ENCODE measurements at regions not wholly inside any gene's neighbourhood (a gene's known extent, or its start where the extent isn't known, plus 50 kb on each side); places are given as distances from the start of the nearest gene placed in this dataset.

GRCh38 chr3:13171704-13172643 is 98.7 kb upstream of the IQSEC1 start:
- no peak overlapping the region for H3K4me3 ChIP-seq (ENCODE audit: low read depth, low read length)
- TF ChIP-seq, protein P1, sequence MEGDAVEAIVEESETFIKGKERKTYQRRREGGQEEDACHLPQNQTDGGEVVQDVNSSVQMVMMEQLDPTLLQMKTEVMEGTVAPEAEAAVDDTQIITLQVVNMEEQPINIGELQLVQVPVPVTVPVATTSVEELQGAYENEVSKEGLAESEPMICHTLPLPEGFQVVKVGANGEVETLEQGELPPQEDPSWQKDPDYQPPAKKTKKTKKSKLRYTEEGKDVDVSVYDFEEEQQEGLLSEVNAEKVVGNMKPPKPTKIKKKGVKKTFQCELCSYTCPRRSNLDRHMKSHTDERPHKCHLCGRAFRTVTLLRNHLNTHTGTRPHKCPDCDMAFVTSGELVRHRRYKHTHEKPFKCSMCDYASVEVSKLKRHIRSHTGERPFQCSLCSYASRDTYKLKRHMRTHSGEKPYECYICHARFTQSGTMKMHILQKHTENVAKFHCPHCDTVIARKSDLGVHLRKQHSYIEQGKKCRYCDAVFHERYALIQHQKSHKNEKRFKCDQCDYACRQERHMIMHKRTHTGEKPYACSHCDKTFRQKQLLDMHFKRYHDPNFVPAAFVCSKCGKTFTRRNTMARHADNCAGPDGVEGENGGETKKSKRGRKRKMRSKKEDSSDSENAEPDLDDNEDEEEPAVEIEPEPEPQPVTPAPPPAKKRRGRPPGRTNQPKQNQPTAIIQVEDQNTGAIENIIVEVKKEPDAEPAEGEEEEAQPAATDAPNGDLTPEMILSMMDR (IDR thresholded peaks at IDR 0.05; ENCODE audit: borderline replicate concordance, insufficient read depth, low read depth, low read length): no peak

DNA sequence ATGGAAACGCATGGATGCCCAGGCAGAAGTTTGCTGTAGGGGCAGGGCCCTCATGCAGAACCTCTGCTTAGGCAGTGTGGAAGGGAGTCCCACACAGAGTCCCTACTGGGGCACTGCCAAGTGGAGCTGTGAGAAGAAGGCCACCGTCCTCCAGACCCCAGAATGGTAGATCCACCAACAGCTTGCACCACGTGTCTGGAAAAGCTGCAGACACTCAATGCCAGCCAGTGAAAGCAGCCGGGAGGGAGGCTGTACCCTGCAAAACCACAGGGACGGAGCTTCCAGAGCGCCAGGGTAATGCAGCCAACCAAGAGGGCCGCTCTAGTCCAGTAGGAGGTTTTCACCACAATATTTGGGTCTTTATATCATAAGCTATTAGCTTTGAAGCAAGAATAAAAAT is 97.1 kb upstream of the IQSEC1 start:
- no peak overlapping the region for H3K4me3 ChIP-seq (ENCODE audit: low read depth, low read length)
- TF ChIP-seq, protein P1 (IDR thresholded peaks at IDR 0.05; ENCODE audit: borderline replicate concordance, insufficient read depth, low read depth, low read length): no peak

GRCh38 chr3:13168391-13168790 is 95.2 kb upstream of the IQSEC1 start:
- no peak overlapping the region for H3K4me3 ChIP-seq (ENCODE audit: low read depth, low read length)
- TF ChIP-seq, protein P1 (IDR thresholded peaks at IDR 0.05; ENCODE audit: borderline replicate concordance, insufficient read depth, low read depth, low read length): no peak

DNA sequence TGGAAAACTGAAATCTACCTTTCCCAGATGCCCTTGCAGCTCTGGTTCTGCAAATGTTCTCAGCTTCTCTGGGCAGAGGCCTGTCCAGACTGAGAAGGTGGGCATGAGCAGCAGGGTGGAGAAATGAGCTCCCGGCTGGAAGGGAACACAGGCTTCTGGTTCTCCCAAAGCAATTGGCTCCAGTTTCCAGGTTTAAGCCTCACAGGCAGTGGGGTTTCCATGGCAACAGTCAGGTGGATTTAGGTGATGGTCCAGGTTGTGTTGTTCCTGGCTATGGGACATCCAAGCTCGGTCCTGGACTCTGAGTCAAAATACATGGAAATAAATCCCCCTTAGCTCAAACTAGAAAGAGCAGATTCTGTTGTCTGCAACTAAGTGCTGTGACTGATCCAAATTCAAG is 94.6 kb upstream of the IQSEC1 start:
- H3K4me3 ChIP-seq (ENCODE audit: low read depth, low read length): no peak overlapping the region
- TF ChIP-seq, protein P1 (IDR thresholded peaks at IDR 0.05; ENCODE audit: borderline replicate concordance, insufficient read depth, low read depth, low read length): no peak

DNA sequence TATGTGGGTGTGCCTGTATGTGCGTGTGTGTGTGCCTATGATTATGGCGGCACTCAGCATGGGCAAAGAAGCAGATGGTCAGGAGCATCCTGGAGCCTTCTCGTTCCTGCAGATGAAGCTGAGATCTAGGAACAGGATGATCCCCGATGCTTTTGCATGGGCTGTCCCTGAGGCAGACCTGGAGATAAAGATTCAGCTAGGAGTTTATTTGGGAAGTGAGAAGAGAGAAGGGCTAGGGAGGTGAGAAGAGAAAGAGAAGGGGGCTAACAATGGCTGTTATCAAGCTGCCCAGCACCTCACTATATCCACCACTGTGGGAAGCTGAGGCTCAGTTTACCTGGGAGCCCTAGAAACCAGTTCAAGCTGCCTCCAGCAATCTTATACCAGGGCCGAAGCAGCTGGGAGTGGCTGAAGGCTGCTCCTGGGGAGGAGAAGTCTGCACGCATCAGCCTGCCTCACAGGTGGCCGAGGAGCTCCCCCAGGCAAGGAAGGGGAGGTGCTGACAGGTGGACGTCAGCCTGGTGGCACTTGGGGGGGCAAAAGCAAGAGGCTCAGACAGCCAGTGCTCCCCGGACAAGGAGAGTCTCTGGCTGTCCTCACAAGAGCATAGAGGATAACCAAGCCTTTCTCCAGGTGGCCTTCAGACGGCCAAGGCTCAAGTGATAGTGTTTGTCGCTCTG is 94.0 kb upstream of the IQSEC1 start:
- no peak overlapping the region for H3K4me3 ChIP-seq (ENCODE audit: low read depth, low read length)
- TF ChIP-seq, protein P1 (IDR thresholded peaks at IDR 0.05; ENCODE audit: borderline replicate concordance, insufficient read depth, low read depth, low read length): no peak

DNA sequence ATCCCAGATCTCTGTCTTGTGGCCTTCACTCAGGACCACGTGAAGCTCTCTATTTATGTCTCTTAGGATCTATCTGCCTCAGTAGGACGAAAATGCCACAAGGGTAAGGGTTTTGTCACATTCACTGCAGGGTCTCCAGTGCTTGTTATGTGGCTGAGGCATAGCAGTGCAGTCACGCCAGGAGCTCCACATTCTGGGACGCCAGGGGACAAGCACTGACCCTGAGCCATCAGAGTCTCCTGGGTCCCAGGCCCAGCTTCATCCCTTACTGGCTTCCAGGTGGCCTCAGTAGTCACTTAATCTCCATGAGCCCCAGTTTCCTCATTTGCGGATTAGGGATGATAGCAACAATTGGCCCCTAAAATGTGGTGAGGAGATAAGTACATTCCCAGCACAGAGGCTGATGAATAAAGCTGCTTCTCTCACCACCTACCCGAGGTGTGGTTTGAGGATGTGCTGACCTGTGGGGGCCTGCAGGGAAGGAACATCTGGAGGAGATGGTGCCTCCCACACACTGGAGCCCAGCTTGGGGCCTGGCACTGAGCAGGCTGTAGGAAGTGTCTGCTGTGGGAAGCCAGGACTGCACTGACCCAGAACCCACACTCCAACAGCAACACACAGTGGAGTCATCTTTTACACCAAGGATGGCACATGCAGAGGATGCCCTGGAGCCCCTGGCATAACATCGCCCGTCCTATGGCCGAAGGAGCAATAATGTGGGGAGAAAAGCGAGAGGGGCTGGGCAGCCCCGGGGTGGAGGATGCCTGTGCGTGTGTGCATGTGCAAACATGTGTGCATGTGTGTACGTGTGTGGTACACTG is 93.2 kb upstream of the IQSEC1 start:
- TF ChIP-seq, protein P1 (IDR thresholded peaks at IDR 0.05; ENCODE audit: borderline replicate concordance, insufficient read depth, low read depth, low read length): no peak

More for the DNA sequence above, 93.2 kb upstream of the IQSEC1 start:
- H3K4me3 ChIP-seq (ENCODE audit: low read depth, low read length): no peak overlapping the region
